ENCODE measurements at regions not wholly inside any gene's neighbourhood (a gene's known extent, or its start where the extent isn't known, plus 50 kb on each side); places are given as distances from the start of the nearest gene placed in this dataset.

- CTCF ChIA-PET = interaction anchor here (0.6 kb wide), 1 partner anchor 501 kb away, joined by 3 read pairs; no protein-coding TSS in a partner anchor
- peak; percentile 50 for DNase-seq
Measured at GRCh38 chr1:55935236-55935635, 644.1 kb downstream of the PLPP3 start.

GRCh38 chr1:55932402-55932801 is 647.0 kb downstream of the PLPP3 start:
- Histone ChIP-seq H3K4me2 (ENCODE audit: low read length) (no peak overlapping the region), H3F3A (ENCODE audit: low read length, unreplicated experiment) (no peaks in the 10 kb centered on the region), H2AFZ (ENCODE audit: low read length) (no peak overlapping the region), H3K27me3 (ENCODE audit: low read length) (no peaks in the 10 kb centered on the region), H3K79me2 (ENCODE audit: low read length) (no peaks in the 10 kb centered on the region), H3K9ac (ENCODE audit: low read length) (no peak overlapping the region), H3K27ac (ENCODE audit: low read length) (no peak overlapping the region), H3K36me3 (ENCODE audit: low read depth, low read length) (no peaks in the 10 kb centered on the region), H3K9me2 (replicated peaks; ENCODE audit: low read length) (no peaks in the 10 kb centered on the region), H3K9me3 (ENCODE audit: low read length) (no peaks in the 10 kb centered on the region), H4K20me1 (ENCODE audit: low read length) (no peaks in the 10 kb centered on the region), H3K4me3 (ENCODE audit: low read length) (no peak overlapping the region), H3K4me1 (ENCODE audit: insufficient read depth, low read length) (no peaks in the 10 kb centered on the region)
- no peak for TF ChIP-seq EZH2 (IDR thresholded peaks at IDR 0.05; ENCODE audit: low read length, unreplicated experiment)
- TF ChIP-seq EZH2phosphoT487 (IDR thresholded peaks at IDR 0.05; ENCODE audit: borderline replicate concordance, low read length) = no peak
- TF ChIP-seq CTCF (conservative IDR thresholded peaks at IDR 0.05; ENCODE audit: low read depth, low read length) = no peak
- POLR2A ChIA-PET (ENCODE audit: unreplicated experiment) = no interaction called here
- DNase-seq (no peak), ATAC-seq (no peak)
- BruUV-seq (replicated peaks) = no TSS peak
- CTCF ChIA-PET = no interaction called here
- intact Hi-C loops (cut with micrococcal nuclease) = no loop called here

More at GRCh38 chr1:55935236-55935635, 644.1 kb downstream of the PLPP3 start:
- Histone ChIP-seq H3F3A (ENCODE audit: low read length, unreplicated experiment) (no peaks in the 10 kb centered on the region), H3K27ac (ENCODE audit: low read length) (no peak overlapping the region), H3K36me3 (ENCODE audit: low read depth, low read length) (no peaks in the 10 kb centered on the region), H3K4me3 (ENCODE audit: low read length) (no peak overlapping the region), H3K27me3 (ENCODE audit: low read length) (no peaks in the 10 kb centered on the region), H3K9me3 (ENCODE audit: low read length) (no peaks in the 10 kb centered on the region), H4K20me1 (ENCODE audit: low read length) (no peaks in the 10 kb centered on the region), H3K4me2 (ENCODE audit: low read length) (no peak overlapping the region), H3K79me2 (ENCODE audit: low read length) (no peaks in the 10 kb centered on the region), H2AFZ (ENCODE audit: low read length) (no peak overlapping the region), H3K9ac (ENCODE audit: low read length) (no peak overlapping the region), H3K9me2 (replicated peaks; ENCODE audit: low read length) (no peaks in the 10 kb centered on the region), H3K4me1 (ENCODE audit: insufficient read depth, low read length) (no peaks in the 10 kb centered on the region)
- no peak for TF ChIP-seq EZH2phosphoT487 (IDR thresholded peaks at IDR 0.05; ENCODE audit: borderline replicate concordance, low read length)
- ATAC-seq = peak; percentile 86
- POLR2A ChIA-PET (ENCODE audit: unreplicated experiment) = no interaction called here
- BruUV-seq (replicated peaks) = no TSS peak
- intact Hi-C loops (cut with micrococcal nuclease) = no loop called here

GRCh38 chr1:55931081-55931940 is 648.1 kb downstream of the PLPP3 start:
- H3K9me3 ChIP-seq (ENCODE audit: low read length) = no peaks in the 10 kb centered on the region
- H3K79me2 ChIP-seq (ENCODE audit: low read length) = no peaks in the 10 kb centered on the region
- no peaks in the 10 kb centered on the region for H3K27me3 ChIP-seq (ENCODE audit: low read length)
- ChIA-PET POLR2A (ENCODE audit: unreplicated experiment) (no interaction called here), CTCF (no interaction called here)
- no peaks in the 10 kb centered on the region for H3K36me3 ChIP-seq (ENCODE audit: low read depth, low read length)
- H3K9me2 ChIP-seq (replicated peaks; ENCODE audit: low read length) = no peaks in the 10 kb centered on the region
- H3K27ac ChIP-seq (ENCODE audit: low read length) = no peak overlapping the region
- BruUV-seq (replicated peaks) = no TSS peak
- no peak overlapping the region for H3K4me2 ChIP-seq (ENCODE audit: low read length)
- H3K4me1 ChIP-seq (ENCODE audit: insufficient read depth, low read length) = no peaks in the 10 kb centered on the region
- ATAC-seq = no peak
- TF ChIP-seq EZH2phosphoT487 (IDR thresholded peaks at IDR 0.05; ENCODE audit: borderline replicate concordance, low read length) (no peak), CTCF (conservative IDR thresholded peaks at IDR 0.05; ENCODE audit: low read depth, low read length) (no peak), EZH2 (IDR thresholded peaks at IDR 0.05; ENCODE audit: low read length, unreplicated experiment) (no peak)
- intact Hi-C loops (cut with micrococcal nuclease) = no loop called here
- no peak overlapping the region for H3K4me3 ChIP-seq (ENCODE audit: low read length)
- no peaks in the 10 kb centered on the region for H4K20me1 ChIP-seq (ENCODE audit: low read length)
- H3F3A ChIP-seq (ENCODE audit: low read length, unreplicated experiment) = no peaks in the 10 kb centered on the region
- no peak for DNase-seq
- no peak overlapping the region for H2AFZ ChIP-seq (ENCODE audit: low read length)
- H3K9ac ChIP-seq (ENCODE audit: low read length) = no peak overlapping the region
